Skeletal muscle satellite cell (primary cell): ENCODE measurements at regions not wholly inside any gene's neighbourhood (a gene's known extent, or its start where the extent isn't known, plus 50 kb on each side); places are given as distances from the start of the nearest gene placed in this dataset.

Experiments
- H3K27me3 ChIP-seq: 2 replicates; pipeline ENCODE4 v1.7.0; 2013; ENCODE audit warnings: low read length; ENCODE audit not compliant: control insufficient read depth, insufficient read depth
- H3K36me3 ChIP-seq: 2 replicates; pipeline ENCODE4 v1.7.0; 2013; ENCODE audit warnings: mild to moderate bottlenecking, control low read depth, low read length; ENCODE audit not compliant: insufficient read depth
- H3K4me1 ChIP-seq: 2 replicates; pipeline ENCODE4 v1.7.0; 2013; ENCODE audit warnings: low read length; ENCODE audit not compliant: control insufficient read depth, insufficient read depth
- H3K4me2 ChIP-seq: 2 replicates; pipeline ENCODE4 v1.7.0; 2013; ENCODE audit warnings: mild to moderate bottlenecking, low read length
- H3K4me3 ChIP-seq: 2 replicates; pipeline ENCODE4 v1.7.0; 2013; ENCODE audit warnings: low read length
- H3K9ac ChIP-seq: 2 replicates; pipeline ENCODE4 v1.7.0; 2013; ENCODE audit warnings: mild to moderate bottlenecking, low read depth, low read length, moderate library complexity
- H3K9me3 ChIP-seq: replicated peaks from 2 replicates; pipeline ENCODE4 v1.7.0; 2013; ENCODE audit warnings: mild to moderate bottlenecking, control low read depth, low read length

GRCh38 chr20:40309731-40310130 is 379.3 kb downstream of the MAFB start:
- no peaks in the 10 kb centered on the region for H3K27me3 ChIP-seq
- H3K4me2 ChIP-seq: no peak overlapping the region
- no peaks in the 10 kb centered on the region for H3K4me1 ChIP-seq
- no peak overlapping the region for H3K4me3 ChIP-seq
- H3K9ac ChIP-seq: no peak overlapping the region
- no peaks in the 10 kb centered on the region for H3K36me3 ChIP-seq
- H3K9me3 ChIP-seq: no peaks in the 10 kb centered on the region

- no peak overlapping the region for H3K4me2 ChIP-seq
- no peaks in the 10 kb centered on the region for H3K4me1 ChIP-seq
- no peaks in the 10 kb centered on the region for H3K27me3 ChIP-seq
Measured at GRCh38 chr20:40307997-40308396, 381.0 kb downstream of the MAFB start.

GRCh38 chr20:40307268-40307667 is 381.8 kb downstream of the MAFB start:
- no peaks in the 10 kb centered on the region for H3K27me3 ChIP-seq
- H3K4me1 ChIP-seq: no peaks in the 10 kb centered on the region
- H3K9me3 ChIP-seq: no peaks in the 10 kb centered on the region
- no peak overlapping the region for H3K4me3 ChIP-seq
- no peaks in the 10 kb centered on the region for H3K36me3 ChIP-seq
- H3K9ac ChIP-seq: no peak overlapping the region
- no peak overlapping the region for H3K4me2 ChIP-seq

More at GRCh38 chr20:40307997-40308396, 381.0 kb downstream of the MAFB start:
- no peak overlapping the region for H3K9ac ChIP-seq
- H3K4me3 ChIP-seq: no peak overlapping the region
- H3K9me3 ChIP-seq: no peaks in the 10 kb centered on the region
- no peaks in the 10 kb centered on the region for H3K36me3 ChIP-seq

DNA sequence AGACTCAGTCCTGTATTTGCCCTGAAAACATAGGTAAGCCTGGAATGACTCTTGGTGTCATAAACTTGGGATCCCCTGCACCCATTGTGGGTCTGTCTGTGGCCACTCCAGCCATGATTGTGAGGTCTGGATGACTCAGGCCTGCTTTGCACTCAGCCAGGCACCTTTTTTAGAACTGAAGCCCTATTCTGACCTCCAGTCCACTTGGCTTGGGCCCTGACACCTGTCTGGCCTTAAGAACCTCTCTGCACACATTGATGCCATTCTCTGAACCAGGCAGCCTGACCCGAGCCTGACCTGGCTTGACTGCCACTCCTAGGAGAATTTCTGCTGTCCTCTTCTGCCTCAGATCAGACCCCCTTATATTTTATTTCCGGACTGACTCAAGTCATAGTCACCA is 383.7 kb downstream of the MAFB start:
- H3K9me3 ChIP-seq: no peaks in the 10 kb centered on the region
- no peak overlapping the region for H3K4me3 ChIP-seq
- no peak overlapping the region for H3K9ac ChIP-seq
- no peaks in the 10 kb centered on the region for H3K4me1 ChIP-seq
- no peak overlapping the region for H3K4me2 ChIP-seq
- no peaks in the 10 kb centered on the region for H3K27me3 ChIP-seq
- H3K36me3 ChIP-seq: no peaks in the 10 kb centered on the region

DNA sequence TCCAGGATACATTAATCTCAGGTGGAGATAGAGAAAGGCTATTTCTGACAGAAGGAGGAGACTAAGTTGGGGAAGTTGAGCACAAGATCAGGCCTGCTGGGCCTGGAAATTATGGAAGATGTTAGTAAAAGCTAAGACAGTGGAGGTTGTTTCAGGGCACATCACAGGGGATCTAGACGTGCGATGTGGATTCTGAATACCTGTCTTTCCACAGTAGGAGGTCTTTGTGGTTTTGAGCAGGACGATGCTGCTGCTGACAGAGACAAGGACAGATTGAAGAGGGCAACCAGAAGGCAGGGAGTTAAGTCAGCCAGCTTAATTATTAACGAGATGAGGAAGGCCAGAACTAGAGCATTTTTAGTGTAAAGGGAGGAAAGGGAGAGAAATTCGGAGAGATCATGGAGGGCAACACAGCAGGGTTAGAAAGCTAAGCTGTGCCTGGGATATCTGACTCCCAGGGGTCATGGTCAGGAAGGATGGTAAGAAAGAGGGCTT is 384.9 kb downstream of the MAFB start:
- no peak overlapping the region for H3K9ac ChIP-seq
- H3K4me2 ChIP-seq: no peak overlapping the region
- no peaks in the 10 kb centered on the region for H3K9me3 ChIP-seq
- H3K4me3 ChIP-seq: no peak overlapping the region
- no peaks in the 10 kb centered on the region for H3K36me3 ChIP-seq
- H3K4me1 ChIP-seq: no peaks in the 10 kb centered on the region
- H3K27me3 ChIP-seq: peaks cover 3% of the 10 kb centered on the region

DNA sequence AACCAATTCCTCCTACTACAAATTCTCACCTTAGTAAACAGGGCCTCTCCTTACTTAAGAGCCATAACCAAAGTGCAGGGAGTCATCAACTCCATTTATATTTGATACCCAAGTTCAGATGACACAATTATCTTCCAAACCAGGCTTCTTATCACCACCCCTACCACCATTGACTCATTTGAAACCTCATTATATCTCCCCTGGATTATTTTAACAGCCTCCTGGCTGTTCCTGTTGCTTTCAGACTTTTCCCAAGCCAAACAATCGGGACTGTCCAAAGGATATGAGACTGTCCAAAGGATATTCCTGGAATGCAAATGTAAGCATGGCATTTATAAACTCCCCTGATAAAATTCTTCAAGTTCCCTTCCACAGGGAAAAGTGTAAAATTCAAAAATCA is 394.3 kb downstream of the MAFB start:
- H3K4me1 ChIP-seq: no peaks in the 10 kb centered on the region
- H3K4me2 ChIP-seq: no peak overlapping the region
- no peak overlapping the region for H3K9ac ChIP-seq
- H3K9me3 ChIP-seq: no peaks in the 10 kb centered on the region
- H3K36me3 ChIP-seq: no peaks in the 10 kb centered on the region
- H3K27me3 ChIP-seq: peaks cover 4% of the 10 kb centered on the region
- no peak overlapping the region for H3K4me3 ChIP-seq

GRCh38 chr20:40294175-40294574 is 394.9 kb downstream of the MAFB start:
- Histone ChIP-seq H3K36me3 (no peaks in the 10 kb centered on the region), H3K27me3 (peaks cover 2% of the 10 kb centered on the region), H3K4me2 (no peak overlapping the region), H3K4me3 (no peak overlapping the region), H3K9me3 (no peaks in the 10 kb centered on the region), H3K4me1 (no peaks in the 10 kb centered on the region), H3K9ac (no peak overlapping the region)

DNA sequence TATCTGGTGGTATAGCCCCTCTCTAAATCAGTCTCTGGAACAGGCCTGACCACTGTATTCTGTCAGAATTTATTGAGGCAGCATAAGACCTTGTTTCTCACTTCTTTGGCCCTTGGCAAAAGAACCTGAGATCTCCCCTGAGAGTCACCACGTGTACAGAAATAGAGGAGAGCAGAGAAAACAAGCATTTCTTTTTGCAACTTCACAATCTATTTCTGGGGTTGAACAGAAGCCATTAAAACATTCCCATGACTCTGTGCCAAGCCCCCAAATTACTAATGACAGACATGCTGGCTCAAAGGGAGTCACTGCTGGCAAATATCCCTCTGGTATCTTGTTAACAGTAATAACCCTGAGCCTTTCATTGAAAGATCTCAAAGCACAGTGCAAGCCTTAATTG is 395.3 kb downstream of the MAFB start:
- Histone ChIP-seq H3K9me3 (no peaks in the 10 kb centered on the region), H3K4me3 (no peak overlapping the region), H3K4me2 (no peak overlapping the region), H3K9ac (no peak overlapping the region), H3K27me3 (peaks cover 2% of the 10 kb centered on the region), H3K4me1 (no peaks in the 10 kb centered on the region), H3K36me3 (no peaks in the 10 kb centered on the region)

DNA sequence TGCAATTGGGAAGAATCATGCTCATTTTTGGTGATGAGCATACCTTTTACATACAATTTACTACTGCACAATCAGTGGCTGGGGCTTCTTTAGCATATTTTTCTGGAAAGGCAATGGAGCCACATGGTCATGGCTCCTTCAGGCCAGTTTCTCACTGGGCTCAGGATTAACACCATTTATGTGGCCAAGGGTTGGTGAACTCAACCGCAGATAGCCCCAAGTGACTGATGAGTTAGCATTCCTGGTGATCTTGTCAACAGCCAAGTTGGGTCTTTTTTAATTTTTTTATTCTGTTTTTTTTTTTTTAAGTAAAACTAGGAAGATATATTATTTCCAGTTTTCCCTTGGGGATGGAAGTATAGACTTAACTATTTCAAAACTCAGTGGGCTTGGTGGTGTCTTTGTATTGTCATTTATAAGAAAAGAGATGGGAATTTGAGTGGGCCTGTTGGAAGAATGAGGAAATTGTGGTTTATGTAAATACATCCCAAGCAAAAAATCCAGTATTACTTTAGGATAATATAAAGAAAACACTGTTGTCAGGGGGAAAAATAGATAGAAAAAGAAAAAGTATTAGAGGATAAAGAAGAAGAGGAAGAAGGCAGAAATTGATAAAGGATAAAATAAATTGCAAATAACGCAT is 397.4 kb downstream of the MAFB start:
- no peaks in the 10 kb centered on the region for H3K36me3 ChIP-seq
- no peak overlapping the region for H3K9ac ChIP-seq
- no peak overlapping the region for H3K4me2 ChIP-seq
- no peak overlapping the region for H3K4me3 ChIP-seq
- H3K4me1 ChIP-seq: peaks cover 9% of the 10 kb centered on the region
- H3K27me3 ChIP-seq: peaks cover 9% of the 10 kb centered on the region
- H3K9me3 ChIP-seq: no peaks in the 10 kb centered on the region

DNA sequence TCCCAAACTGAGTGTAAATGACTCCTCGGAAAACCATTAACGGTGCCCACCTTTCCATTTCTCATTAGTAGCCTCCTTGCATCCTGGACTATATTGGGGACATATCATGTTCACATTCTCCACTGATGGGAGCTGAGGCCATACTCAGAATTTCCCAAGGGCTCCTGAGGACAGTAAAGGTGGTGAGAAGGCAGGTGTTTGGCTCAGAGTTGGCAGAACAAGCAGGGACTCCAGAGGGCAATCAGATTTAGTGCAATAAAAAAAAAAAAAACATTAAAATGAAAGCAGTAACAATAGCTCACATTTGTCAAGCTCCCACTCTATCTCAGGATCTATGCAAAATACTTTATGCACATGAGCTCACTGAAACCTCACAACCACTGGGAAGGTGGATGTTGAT is 401.4 kb downstream of the MAFB start:
- Histone ChIP-seq H3K4me2 (no peak overlapping the region), H3K9me3 (no peaks in the 10 kb centered on the region), H3K9ac (no peak overlapping the region), H3K4me1 (peaks cover 11% of the 10 kb centered on the region), H3K27me3 (peaks cover 12% of the 10 kb centered on the region), H3K36me3 (no peaks in the 10 kb centered on the region), H3K4me3 (no peak overlapping the region)

DNA sequence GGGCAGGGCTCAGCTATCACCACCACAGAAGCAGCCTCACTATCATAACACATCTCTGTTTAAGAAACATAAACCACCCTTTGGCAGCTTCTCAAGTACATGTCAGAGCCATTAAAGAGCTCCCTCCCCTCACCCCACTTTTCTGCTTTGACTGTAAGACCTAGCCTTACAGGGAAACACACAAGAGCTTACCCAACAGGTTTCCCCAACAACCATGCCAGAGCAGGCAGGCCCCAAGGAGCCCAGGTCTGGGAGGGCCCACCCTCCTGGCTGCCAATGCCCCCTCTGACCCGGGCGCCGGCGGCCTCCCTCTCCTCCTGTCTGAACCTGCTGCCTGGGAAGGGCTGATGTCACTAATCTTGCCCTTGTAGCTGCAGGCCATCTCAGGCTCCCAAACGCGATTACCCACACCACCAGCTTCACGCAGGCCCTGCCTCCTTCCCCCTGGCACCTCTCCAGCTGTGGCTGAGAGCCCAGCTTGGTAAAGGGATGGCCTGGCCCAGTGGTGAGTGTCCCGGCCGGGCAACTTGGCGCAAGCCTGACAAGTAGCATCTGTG is 402.0 kb downstream of the MAFB start:
- Histone ChIP-seq H3K9ac (no peak overlapping the region), H3K4me1 (peaks cover 11% of the 10 kb centered on the region), H3K27me3 (peaks cover 12% of the 10 kb centered on the region), H3K9me3 (no peaks in the 10 kb centered on the region), H3K4me3 (no peak overlapping the region), H3K36me3 (no peaks in the 10 kb centered on the region), H3K4me2 (peak overlapping the region; percentile 18)

DNA sequence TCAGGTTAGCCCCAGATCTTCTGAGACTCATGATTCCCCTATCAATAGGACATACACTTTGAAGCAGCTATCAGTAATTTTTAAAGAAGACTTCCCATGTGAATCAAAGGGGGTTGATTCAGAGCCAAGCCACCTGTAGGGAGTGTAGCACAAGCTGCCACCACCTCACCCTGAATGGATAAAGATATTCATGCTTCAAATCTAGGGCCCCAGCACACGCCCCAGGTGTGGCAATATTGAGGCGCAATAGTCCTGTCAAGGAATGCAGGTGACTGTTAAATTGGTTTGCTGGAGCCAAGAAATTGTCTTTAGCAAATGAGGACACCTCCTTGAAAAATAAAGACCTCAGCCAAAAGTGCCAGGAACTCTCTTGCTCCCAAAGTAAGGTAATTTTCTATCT is 404.4 kb downstream of the MAFB start:
- Histone ChIP-seq H3K27me3 (peaks cover 12% of the 10 kb centered on the region), H3K9me3 (no peaks in the 10 kb centered on the region), H3K4me1 (peaks cover 15% of the 10 kb centered on the region), H3K4me2 (no peak overlapping the region), H3K36me3 (no peaks in the 10 kb centered on the region), H3K4me3 (no peak overlapping the region), H3K9ac (no peak overlapping the region)
